ENCODE measurements at regions not wholly inside any gene's neighbourhood (a gene's known extent, or its start where the extent isn't known, plus 50 kb on each side); places are given as distances from the start of the nearest gene placed in this dataset.

GRCh38 chr5:87735923-87736322 lies 323.2 kb upstream of the CCNH start:
- peaks cover 11% of the 10 kb centered on the region for H3F3A ChIP-seq (ENCODE audit: insufficient read depth, low read length, poor library complexity, severe bottlenecking)
- no peak overlapping the region for H3K4me2 ChIP-seq (ENCODE audit: low read length)
- H4K20me1 ChIP-seq (ENCODE audit: insufficient read depth), result no peaks in the 10 kb centered on the region
- no peaks in the 10 kb centered on the region for H3K9me2 ChIP-seq (ENCODE audit: insufficient read depth, low read length)
- peak overlapping the region; percentile 15 for H3K9ac ChIP-seq (ENCODE audit: low read length)
- no peaks in the 10 kb centered on the region for H3K36me3 ChIP-seq (ENCODE audit: insufficient read depth, low read length)
- H3K4me3 ChIP-seq (ENCODE audit: low read length), result no peak overlapping the region
- TF ChIP-seq SMC3 (conservative IDR thresholded peaks at IDR 0.05; ENCODE audit: poor library complexity), result no peak
- H2AFZ ChIP-seq (ENCODE audit: low read depth, low read length), result no peak overlapping the region
- peak overlapping the region; percentile 95 for H3K27ac ChIP-seq (ENCODE audit: low read length)
- peaks cover 15% of the 10 kb centered on the region for H3K79me2 ChIP-seq (replicated peaks; ENCODE audit: insufficient read depth, low read length)
- no peaks in the 10 kb centered on the region for H3K9me3 ChIP-seq (ENCODE audit: low read length)
- no peaks in the 10 kb centered on the region for H3K27me3 ChIP-seq (ENCODE audit: insufficient read depth, low read depth, low read length)

DNA sequence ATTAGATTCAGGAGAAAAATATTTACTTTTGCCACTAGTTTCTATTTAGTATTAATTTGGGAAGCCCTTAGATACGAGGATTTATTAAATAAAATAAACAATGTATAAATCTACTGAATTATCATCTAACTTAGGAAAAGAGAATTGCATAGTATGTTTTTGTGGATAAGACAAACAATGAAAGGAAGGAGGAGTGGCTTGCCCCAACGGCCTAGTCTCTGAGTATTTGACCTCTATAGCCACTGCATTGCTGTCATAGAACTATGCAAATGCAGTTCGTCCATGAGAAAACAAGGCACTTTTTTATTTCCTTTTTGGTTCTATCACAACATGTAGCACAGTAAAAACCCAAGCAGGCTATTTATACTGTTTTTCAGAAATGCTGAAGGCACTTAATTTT lies 321.2 kb upstream of the CCNH start:
- Histone ChIP-seq H3K79me2 (replicated peaks; ENCODE audit: insufficient read depth, low read length) (peaks cover 34% of the 10 kb centered on the region), H3K4me3 (ENCODE audit: low read length) (peak overlapping the region; percentile 31), H3K9ac (ENCODE audit: low read length) (peak overlapping the region; percentile 53), H3K36me3 (ENCODE audit: insufficient read depth, low read length) (no peaks in the 10 kb centered on the region), H3K9me2 (ENCODE audit: insufficient read depth, low read length) (no peaks in the 10 kb centered on the region), H3F3A (ENCODE audit: insufficient read depth, low read length, poor library complexity, severe bottlenecking) (peaks cover 11% of the 10 kb centered on the region), H3K9me3 (ENCODE audit: low read length) (no peaks in the 10 kb centered on the region), H3K27ac (ENCODE audit: low read length) (peak overlapping the region; percentile 95), H2AFZ (ENCODE audit: low read depth, low read length) (peak overlapping the region; percentile 5), H4K20me1 (ENCODE audit: insufficient read depth) (no peaks in the 10 kb centered on the region), H3K27me3 (ENCODE audit: insufficient read depth, low read depth, low read length) (no peaks in the 10 kb centered on the region), H3K4me2 (ENCODE audit: low read length) (peak overlapping the region; percentile 50)
- TF ChIP-seq MXI1 (conservative IDR thresholded peaks at IDR 0.05; ENCODE audit: poor library complexity, severe bottlenecking) (no peak), REST (IDR thresholded peaks at IDR 0.05; ENCODE audit: borderline replicate concordance) (no peak), TAF1 (IDR thresholded peaks at IDR 0.05; ENCODE audit: low read depth) (peak; percentile 15), EZH2 (IDR thresholded peaks at IDR 0.05; ENCODE audit: borderline replicate concordance, insufficient read depth, low read length, poor library complexity, severe bottlenecking) (no peak)

GRCh38 chr5:87732875-87733768 lies 320.4 kb upstream of the CCNH start:
- Histone ChIP-seq H3K79me2 (replicated peaks; ENCODE audit: insufficient read depth, low read length) (peaks cover 38% of the 10 kb centered on the region), H3F3A (ENCODE audit: insufficient read depth, low read length, poor library complexity, severe bottlenecking) (peaks cover 11% of the 10 kb centered on the region), H3K36me3 (ENCODE audit: insufficient read depth, low read length) (no peaks in the 10 kb centered on the region), H3K4me2 (ENCODE audit: low read length) (peak overlapping the region; percentile 74), H3K9me3 (ENCODE audit: low read length) (no peaks in the 10 kb centered on the region), H3K27ac (ENCODE audit: low read length) (peak overlapping the region; percentile 96), H2AFZ (ENCODE audit: low read depth, low read length) (no peak overlapping the region), H3K9me2 (ENCODE audit: insufficient read depth, low read length) (no peaks in the 10 kb centered on the region), H3K27me3 (ENCODE audit: insufficient read depth, low read depth, low read length) (no peaks in the 10 kb centered on the region), H3K9ac (ENCODE audit: low read length) (peak overlapping the region; percentile 73), H3K4me3 (ENCODE audit: low read length) (peak overlapping the region; percentile 63), H4K20me1 (ENCODE audit: insufficient read depth) (no peaks in the 10 kb centered on the region)
- TF ChIP-seq REST (IDR thresholded peaks at IDR 0.05; ENCODE audit: borderline replicate concordance) (peak; percentile 92), SMC3 (conservative IDR thresholded peaks at IDR 0.05; ENCODE audit: poor library complexity) (peak; percentile 34), EZH2 (IDR thresholded peaks at IDR 0.05; ENCODE audit: borderline replicate concordance, insufficient read depth, low read length, poor library complexity, severe bottlenecking) (no peak), EP300 (conservative IDR thresholded peaks at IDR 0.05; ENCODE audit: poor library complexity, severe bottlenecking) (peak; percentile 97), RAD21 (conservative IDR thresholded peaks at IDR 0.05) (no peak), POLR2AphosphoS5 (IDR thresholded peaks at IDR 0.05) (peak; percentile 84), MXI1 (conservative IDR thresholded peaks at IDR 0.05; ENCODE audit: poor library complexity, severe bottlenecking) (peak; percentile 85), CTCF (IDR thresholded peaks at IDR 0.05; ENCODE audit: poor library complexity, severe bottlenecking) (peak; percentile 29), TAF1 (IDR thresholded peaks at IDR 0.05; ENCODE audit: low read depth) (peak; percentile 41)

All from neural cell (in vitro differentiated cells).